NCI-H2081 (cell line): ENCODE measurements at regions not wholly inside any gene's neighbourhood (a gene's known extent, or its start where the extent isn't known, plus 50 kb on each side); places are given as distances from the start of the nearest gene placed in this dataset.

Source experiments
- DNase-seq, 2 experiments: peaks; one replicate each; lab custom pipeline; 2025; lab: John Stamatoyannopoulos, UW

- peak in 1 of 2 experiments; percentile 44 for DNase-seq
Measured at GRCh38 chr3:181859518-181859917, 147.8 kb downstream of the SOX2 start.

- peak in 1 of 2 experiments; percentile 49 for DNase-seq
Measured at GRCh38 chr3:181860235-181860634, 148.5 kb downstream of the SOX2 start.

- DNase-seq, result no peak
Measured at GRCh38 chr3:181862502-181862901, 150.8 kb downstream of the SOX2 start.

GRCh38 chr3:181868576-181869082 lies 156.9 kb downstream of the SOX2 start:
- DNase-seq, result peak; percentile 29 to 47

DNA sequence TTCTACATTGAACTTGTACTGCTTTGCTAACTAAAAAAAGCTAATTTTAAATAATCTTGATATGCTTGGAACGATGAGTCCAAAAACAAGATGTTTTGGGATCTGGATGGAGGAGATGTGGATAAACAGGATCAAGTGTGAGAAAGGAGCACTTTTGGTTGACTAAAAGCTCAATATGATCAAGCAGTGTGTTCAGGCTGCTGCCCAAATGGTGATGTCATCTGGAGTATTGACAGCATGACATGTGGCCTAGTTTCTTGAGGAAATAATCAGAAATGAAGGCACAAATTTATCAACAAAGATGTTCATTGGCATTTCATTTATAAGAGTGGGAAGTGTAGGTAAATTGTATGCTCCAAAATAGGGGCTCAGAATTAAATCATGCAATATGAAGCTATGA lies 161.2 kb downstream of the SOX2 start:
- no peak for DNase-seq

DNA sequence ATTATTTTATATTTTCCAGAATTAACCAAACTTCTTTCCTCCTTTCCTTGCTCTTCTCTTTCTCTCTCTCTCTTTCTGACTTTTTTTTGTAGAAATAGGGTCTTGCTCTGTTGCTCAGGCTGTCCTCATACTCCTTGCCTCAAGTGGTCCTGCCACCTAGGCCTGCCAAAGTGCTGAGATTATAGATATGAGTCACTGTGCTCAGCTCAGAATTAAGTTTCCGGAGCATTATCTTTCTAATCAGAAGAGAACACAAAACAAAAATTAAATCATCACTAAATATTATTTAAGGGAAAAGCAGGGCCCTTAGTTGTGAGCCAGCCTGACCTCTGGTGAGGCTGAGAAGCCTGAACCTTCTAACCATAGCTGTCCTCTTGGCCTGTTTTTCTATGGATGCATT lies 168.2 kb downstream of the SOX2 start:
- no peak for DNase-seq

- DNase-seq, result peak; percentile 89 to 91
Measured at GRCh38 chr3:181880331-181880730, 168.6 kb downstream of the SOX2 start.

DNA sequence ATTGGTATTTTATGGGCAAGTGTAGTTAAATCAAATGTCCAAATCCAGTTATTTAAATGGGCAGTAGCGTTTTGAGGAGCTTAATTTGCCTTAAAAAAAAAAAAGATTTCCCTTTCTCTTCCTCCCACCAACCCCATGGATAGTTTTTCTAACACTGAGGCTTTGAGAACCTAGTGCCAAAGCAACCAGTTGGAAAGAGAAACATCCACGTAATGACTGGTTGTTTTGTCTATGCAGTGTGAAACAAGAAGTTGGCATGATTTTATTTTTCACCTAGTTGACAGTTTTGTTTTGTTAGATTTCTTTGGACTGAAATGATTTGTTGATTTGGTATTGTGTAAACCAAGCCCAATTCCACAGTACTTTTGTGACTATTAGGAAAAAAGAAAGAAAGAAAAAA lies 170.0 kb downstream of the SOX2 start:
- DNase-seq, result peak; percentile 47 to 63

GRCh38 chr3:181885868-181886630 lies 174.3 kb downstream of the SOX2 start:
- DNase-seq, result no peak

DNA sequence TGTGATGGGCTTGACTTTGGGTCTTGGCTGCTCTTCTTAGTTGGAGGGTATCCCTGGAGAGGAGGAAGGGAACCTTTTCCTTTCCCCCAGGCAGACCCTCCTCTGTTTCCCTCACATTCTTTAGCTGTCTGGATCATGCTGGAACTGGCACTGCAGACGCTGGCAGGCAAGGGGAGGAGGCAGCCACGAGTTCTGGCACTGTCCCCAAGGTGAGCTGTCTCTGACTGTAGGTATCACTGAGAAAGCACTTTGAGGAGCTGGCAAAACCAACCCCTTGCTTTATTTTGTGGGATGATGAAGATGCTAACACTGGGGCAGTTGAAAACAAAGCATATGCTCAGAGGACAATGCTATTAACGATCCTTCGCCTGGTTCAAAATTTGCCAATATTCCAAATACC lies 175.0 kb downstream of the SOX2 start:
- no peak for DNase-seq

GRCh38 chr3:181887685-181888084 lies 176.0 kb downstream of the SOX2 start:
- DNase-seq, result no peak

DNA sequence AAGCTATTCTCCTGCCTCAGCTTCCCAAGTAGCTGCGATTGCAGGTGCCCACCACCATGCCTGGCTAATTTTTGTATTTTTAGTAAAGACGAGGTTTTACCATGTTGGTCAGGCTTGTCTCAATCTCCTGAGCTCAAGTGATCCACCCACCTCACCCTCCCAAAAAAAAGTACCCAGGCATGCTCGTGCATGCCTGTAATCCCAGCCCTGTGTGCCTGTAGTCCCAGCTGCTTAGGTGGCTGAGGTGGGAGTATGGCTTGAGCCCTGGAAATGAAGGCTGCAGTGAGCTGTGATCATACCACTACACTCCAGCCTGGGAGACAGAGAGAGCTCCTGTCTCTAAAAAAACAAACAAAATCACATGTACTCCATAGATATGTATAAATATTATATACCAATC lies 176.5 kb downstream of the SOX2 start:
- no peak for DNase-seq

- DNase-seq, result no peak
Measured at GRCh38 chr3:181892848-181893247, 181.1 kb downstream of the SOX2 start.

- DNase-seq, result no peak
Measured at GRCh38 chr3:181896605-181897004, 184.9 kb downstream of the SOX2 start.

GRCh38 chr3:181899702-181900101 lies 188.0 kb downstream of the SOX2 start:
- DNase-seq, result no peak

DNA sequence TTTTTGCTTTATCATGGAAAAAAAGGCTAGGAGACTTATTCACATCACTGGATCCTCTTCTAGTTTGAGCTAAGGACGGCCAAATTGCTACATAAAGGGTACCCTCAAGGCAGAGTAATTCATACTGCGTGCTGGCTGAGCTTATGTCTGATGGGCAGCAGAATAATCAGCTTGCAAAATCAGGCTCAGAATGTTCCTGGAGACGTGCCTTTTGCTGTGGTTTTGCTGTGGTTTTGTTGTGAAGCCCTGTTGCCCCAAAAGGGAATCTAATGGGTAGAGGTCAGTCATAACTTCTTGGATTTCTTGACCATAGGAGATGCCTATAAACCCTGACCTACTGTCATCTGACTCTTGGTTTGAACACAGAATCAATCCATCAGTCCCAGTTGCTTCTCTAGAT lies 189.9 kb downstream of the SOX2 start:
- no peak for DNase-seq

DNA sequence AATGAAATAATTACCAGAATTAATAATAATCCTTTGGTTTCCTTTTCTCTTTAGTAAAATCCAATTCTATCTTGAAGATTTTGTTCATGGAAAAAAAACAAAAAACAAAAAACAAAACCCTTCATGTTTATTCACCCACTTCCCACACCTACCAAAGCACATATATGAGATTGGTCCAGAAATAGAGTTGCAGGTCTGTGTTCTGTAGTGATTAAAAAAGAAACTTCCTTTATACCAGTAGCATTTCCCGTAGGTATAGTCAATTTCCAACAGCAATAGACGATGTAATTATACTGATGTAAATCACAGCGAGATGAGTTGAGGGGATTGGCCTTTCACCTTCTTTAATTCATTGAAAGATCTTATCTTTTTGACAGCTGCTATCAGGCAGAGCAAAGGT lies 194.6 kb downstream of the SOX2 start:
- no peak for DNase-seq

DNA sequence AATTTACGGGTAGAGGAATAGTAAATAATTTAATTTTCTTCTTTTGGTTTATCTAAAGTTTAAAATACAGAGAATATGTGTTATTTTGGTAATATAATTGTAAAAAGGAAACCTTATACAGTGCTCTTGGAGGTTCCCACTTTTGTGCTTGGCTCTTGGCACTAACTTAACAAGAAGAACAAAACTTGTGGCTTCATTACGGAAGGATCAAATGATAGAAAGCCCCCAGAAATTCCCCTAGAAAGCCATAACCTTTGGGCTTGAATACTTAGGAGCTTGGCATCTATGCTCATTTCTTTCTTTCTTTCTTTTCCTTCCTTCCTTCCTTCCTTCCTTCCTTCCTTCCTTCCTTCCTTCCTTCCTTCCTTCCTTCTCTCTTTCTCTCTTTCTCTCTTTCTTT lies 197.5 kb downstream of the SOX2 start:
- no peak for DNase-seq

- DNase-seq, result no peak
Measured at GRCh38 chr3:181912384-181912783, 200.7 kb downstream of the SOX2 start.

- DNase-seq, result peak in 1 of 2 experiments; percentile 62
Measured at GRCh38 chr3:181913254-181913653, 201.5 kb downstream of the SOX2 start.

DNA sequence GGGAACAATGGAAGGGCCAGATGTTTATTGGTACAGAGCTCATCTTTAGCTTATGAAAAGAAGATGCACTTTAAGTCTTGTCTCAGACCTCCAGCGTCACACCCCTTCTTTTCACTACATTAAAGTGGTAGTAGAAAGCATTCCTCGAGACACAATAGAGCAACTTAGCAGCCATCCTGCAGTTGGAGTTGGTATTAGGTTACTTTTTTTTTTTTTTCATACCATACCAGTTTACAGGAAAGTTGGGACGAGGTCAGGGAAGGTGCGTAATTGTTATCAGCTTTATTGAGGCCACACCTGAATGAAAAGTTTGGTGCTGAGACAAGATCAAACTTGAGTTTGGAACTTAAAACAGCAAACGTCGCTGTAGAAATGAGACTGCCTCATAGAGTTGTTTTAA lies 203.8 kb downstream of the SOX2 start:
- no peak for DNase-seq

DNA sequence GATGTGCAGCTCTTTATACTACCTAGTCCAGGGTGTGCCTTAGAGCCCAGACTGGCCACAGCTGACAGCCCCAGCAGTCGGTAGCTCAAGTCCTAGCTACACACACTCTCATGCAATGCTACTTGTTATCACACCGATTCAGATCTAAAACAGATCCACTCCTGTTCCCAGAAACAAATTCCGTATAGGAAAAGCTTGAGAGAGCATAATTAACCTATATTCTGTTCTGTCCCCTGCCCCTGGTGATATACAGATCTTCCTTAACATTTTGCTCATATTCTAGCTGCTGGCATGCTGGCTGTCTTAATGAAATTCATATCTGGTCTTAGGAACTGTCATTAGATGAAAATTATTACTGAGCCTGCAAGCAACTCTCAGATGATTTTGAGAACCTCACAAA lies 204.3 kb downstream of the SOX2 start:
- no peak for DNase-seq

GRCh38 chr3:181917027-181917426 lies 205.3 kb downstream of the SOX2 start:
- DNase-seq, result no peak

GRCh38 chr3:181919375-181919774 lies 207.7 kb downstream of the SOX2 start:
- no peak for DNase-seq
